GM21381 (cell line): ENCODE measurements at regions not wholly inside any gene's neighbourhood (a gene's known extent, or its start where the extent isn't known, plus 50 kb on each side); places are given as distances from the start of the nearest gene placed in this dataset.

Source experiments
- ATAC-seq: cut with Tn5 transposase; IDR thresholded peaks from one replicate; pipeline ENCODE4 v1.9.1; 2021; ENCODE audit warnings: mild to moderate bottlenecking, moderate library complexity; ENCODE audit not compliant: unreplicated experiment

DNA sequence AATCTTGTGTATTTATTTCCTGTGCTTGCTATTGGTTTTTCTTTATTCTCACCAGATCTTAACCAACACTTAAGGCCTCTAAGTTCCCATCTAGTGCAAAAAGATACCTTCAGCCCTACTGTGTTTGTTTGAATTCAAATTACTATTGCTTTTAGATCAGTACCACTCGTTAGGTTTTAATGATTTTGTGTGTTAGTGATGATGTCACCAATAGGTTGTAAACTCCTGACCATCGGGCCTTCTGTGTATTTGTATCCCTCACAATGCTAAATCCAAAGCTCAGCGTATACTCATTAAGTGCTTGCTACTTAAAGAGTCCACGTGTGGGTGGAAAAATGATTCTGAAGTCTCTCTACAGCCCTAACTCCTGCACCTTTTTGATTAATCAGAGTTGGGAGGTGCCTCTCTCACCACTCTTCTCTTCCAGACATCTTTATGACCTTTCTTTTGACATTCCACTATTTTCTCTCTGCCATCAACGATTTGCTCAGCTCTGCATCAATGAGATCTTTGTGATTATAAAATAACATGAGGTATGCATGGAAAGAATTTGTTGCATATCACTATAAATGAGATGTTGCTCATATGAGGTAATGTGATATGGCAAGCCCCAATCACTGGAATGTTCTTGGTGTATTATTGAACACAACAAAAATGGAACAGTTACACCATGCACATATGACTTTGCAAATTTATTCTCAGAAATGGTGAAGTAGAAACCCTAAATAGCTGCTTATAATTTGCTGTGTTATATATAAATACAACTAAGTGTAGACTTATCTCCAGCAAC, 55.1 kb upstream of the LAMA2 start:
- no peak for ATAC-seq

DNA sequence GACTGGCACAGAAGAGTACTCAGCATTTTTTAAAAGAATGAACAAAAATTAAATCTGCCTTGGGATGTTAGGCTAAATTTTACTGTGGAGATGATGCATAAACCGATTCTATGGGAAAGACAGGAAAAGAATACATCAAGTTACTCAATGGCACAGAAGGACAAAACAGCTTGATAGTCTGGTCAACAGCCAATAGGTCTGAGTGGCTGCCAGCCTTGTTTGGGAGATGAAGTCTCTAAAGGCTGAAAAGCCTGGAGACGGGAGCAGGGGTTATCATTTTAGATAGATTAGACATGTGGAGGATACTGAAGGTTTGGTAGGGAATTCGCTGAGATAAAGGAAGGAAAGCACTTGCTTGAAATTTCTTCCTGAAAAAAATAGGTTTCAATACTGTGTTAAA, 56.3 kb upstream of the LAMA2 start:
- ATAC-seq, result no peak

DNA sequence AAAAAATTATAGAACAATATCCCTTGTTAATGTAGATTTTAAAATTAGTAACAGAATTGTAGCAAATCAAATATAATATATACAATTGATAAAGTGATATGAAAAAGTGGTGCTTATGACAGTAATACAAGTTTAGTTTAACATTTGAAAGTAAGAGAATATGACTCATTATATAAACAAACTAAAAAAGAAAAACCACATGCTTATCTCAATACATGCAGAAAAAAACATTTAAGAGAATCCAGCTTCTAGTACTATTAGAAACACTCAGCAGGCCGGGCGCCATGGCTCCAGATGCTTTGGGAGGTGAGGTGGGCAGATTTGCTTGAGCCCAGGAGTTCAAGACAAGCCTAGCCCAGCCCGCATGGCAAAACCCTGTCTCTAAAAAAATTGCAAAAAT, 60.7 kb upstream of the LAMA2 start:
- no peak for ATAC-seq

DNA sequence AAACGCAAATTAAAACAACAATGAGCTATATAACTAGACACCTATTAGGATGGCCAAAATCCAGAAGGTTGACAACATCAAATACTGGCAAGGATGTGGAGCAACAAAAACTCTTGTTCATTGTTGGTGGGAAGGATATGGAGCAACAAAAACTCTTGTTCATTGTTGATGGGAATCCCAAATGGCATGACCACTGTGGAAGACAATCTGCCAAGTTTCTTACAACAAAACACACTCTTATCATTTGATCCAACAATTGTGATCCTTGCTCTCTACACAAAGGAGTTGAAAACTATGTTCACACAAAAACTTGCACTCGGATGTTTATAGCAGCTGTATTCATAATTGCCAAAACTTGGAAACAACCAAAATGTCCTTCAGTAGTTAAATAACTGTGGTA, 61.8 kb upstream of the LAMA2 start:
- ATAC-seq, result no peak

DNA sequence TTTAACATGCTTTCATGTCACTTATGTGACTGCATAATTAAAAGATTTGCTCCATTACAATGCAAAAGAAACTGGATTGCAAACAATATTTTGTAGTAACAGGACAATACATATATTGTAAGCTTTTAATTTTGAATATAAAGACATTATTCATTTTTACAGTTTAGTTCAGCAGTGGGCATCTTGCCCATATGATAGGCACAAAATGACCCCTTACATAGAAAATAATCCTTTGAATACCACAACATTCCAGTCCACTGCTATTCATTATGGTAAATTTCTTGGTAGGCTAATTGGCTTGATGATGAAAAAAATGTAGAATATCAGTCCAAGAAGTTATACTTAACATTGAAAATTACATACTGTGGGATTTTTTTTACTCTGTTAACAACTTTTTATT, 74.1 kb upstream of the LAMA2 start:
- ATAC-seq, result no peak

DNA sequence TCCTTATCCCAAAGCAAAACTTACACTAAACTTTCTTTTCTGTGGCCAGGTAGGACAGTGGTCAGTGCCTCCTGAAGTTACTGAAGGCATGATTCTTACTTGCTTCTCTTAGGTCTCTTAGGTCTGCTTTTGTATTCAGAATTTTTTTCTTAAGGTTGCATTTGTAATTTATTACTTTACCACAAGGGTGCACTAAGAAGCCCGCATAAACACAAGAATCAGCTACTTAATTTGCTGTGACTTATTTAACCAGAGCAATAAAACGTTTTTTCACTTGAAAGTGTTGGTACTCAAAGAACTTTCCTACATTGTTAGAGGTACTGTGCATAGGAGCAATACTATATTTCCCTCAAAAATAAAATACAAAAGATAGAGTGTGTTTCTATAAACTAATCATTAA, 75.4 kb upstream of the LAMA2 start:
- no peak for ATAC-seq

DNA sequence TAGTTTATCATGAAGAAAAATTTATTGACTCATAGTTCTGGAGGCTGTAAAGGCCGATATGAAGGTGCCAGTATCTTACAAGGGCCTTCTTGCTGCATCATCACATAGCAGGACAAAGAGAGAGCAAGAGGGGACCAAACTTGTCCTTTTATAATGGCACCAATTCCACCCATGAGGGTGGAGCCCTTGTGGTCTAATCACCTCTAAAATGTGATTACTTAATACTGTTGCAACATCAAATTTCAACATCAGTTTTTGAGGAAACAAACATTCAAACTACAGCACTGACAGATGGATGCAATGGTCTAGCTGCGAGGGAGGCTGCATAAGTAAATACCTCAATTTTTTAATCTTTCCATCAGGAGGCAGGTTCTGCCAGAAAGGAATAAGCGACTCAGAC, 76.7 kb upstream of the LAMA2 start:
- ATAC-seq, result no peak

DNA sequence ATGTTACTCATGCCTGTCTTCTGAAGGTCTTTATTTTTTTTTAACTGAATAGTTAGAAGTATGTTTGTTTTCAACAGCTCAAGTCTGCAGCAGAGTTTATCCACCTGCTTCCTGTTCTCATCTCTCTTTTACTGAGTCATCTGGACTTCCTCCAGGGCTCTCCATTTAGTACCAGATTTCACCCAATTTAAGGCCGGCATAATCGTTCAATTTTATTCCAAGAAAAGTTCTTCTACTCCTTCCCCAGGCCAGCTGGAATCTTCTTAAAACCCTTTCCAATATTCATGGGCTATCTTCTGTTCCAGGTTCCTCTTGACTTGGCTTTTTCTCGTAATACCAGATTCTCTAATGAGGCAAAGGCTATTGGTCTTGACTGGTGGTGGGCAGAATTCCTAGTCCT, 79.0 kb upstream of the LAMA2 start:
- ATAC-seq, result no peak

DNA sequence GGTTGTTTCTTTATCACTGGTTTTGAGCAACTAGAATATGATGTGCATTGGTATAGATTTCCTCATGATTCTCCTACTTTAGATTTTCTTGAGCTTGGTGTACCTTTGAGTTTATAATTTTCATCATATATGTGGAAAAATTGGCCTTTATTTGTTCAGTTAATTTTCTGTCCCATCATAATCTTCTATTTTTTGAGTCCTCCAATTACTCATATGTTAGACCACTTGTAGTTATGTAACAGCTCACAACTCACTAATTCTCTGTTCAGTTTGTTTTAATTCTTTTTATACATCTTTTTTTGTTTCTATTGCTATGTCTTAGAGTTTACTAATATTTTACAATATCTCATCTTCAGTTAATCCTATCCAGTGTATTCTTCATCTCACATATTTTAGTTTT, 81.3 kb upstream of the LAMA2 start:
- no peak for ATAC-seq

DNA sequence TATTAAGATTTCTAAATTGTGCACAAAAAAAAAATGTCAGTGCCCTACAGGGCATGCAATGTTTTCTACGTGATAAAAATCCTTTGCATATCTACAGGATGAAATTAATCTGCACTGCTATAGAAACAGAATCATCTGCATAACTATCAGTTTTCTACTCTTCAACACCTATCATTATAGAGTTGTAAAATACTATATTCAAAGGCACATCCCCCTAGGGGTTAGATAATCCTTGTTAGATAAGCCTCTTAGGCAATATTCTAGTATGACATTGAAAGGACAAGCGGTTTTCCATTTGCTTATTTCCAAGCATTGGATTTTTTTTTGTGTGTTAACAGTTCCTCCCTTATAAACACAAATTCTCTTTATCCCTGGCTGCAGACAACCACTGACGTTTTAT, 98.7 kb upstream of the LAMA2 start:
- no peak for ATAC-seq

DNA sequence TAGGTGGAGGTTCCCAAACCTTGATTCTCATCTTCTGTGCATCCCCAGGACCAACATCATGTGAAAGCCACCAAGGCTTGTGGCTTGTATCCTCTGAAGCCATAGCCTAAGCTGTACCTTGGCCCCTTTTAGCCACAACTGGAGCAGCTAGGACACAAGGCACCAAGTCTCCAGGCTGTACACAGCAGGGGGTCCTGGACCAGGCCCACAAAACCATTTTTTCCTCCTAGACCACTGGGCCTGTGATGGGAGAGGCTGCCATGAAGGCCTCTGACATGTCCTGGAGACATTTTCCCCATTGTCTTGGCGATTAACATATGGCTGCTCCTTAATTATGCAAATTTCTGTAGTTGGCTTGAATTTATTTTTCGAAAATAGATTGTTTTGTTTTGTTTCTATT, 114.8 kb upstream of the LAMA2 start:
- no peak for ATAC-seq

DNA sequence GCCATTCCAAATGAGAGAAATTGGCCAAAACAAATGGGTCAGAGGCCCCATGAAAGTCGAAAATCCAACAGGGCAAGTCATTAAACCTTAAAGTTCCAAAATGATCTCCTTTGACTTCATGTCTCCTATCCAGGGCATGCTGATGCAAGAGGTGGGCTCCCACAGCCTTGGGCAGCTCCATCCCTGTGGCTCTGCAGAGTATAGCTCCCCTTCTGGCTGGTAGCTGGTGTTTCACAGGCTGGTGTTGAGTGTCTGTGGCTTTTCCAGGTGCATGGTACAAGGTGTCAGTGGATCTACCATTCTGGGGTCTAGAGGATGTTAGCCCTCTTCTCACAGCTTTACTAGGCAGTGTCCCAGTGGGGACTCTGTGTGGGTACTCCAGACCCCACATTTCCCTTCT, 115.2 kb upstream of the LAMA2 start:
- no peak for ATAC-seq

DNA sequence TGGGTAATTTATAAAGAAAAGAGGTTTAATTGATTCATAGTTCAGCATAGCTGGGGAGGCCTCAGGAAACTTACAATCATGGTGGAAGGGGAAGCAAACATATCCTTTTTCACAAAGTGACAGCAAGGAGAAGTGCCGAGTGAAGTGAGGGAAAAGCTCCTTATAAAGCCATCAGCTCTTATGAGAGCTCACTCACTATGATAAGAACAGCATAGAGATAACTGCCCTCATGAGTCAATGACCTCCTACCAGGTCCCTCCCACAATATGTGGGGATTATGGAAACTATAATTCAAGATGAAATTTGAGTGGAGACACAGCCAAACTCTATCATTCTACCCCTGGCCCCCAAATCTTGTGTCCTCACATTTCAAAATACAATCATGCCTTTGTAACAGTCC, 115.8 kb upstream of the LAMA2 start:
- ATAC-seq, result no peak

DNA sequence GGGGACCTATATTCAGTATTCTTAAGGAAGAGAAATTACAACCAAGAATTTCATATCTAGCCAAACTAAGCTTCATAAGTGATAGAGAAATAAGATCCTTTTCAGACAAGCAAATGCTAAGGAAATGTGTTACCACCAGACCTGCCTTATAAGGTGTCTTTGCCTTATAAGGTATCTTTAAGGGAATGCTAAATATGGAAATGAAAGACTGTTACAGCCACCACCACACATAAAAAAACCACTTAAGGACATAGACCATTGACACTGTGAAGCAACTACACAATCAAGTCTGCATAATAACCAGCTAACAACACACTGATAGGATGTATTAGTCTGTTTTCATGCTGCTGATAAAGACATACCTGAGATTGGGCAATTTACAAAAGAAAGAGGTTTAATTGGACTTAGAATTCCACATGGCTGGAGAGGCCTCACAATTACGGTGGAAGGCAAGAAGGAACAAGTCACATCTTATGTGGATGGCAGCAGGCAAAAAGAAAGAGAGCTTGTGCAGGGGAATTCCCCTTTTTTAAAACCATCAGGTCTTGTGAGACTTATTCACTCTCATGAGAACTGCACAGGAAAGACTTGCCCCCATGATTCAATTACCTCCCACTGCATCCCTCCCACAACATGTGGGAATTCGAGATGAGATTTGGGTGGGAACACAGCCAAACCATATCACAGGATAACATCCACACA, 119.2 kb upstream of the LAMA2 start:
- ATAC-seq, result no peak

DNA sequence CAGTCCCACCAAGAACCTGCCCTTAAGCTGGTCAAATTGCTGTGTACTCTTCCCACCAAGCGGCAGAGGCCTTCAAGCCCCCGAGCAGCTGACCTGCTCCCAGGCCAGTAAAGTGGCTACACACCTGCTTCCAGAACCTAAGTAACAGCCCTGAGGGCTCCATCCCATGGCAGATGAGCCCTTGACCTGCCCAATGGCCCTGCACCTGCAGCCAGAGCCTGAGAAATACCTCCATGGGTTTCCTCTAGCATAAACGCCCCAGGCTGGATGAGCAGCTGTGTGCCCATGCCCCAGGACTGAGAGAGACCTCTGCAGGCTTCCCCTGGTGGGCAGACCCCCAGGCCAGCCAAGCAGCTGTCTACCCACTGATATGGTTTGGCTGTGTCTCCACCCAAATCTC, 123.0 kb upstream of the LAMA2 start:
- no peak for ATAC-seq

DNA sequence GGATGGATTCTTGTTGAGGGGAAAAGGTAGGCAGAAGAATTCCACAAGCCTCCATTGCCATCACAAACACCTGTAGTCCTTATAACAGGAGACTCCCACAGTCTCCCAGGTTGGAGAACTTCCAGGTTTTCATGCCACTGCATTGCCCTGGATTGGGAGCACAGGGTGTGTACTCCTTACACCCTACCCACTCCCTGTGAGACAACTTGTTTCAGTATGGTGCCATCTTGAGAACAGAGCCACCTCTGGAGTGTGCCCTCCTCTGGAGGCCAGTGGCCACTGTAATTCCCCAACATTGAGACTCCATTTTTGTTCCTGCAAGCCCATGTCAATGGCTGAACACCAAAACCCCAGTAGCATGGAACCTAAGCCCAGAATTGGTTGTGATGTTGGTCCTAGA, 123.5 kb upstream of the LAMA2 start:
- no peak for ATAC-seq

DNA sequence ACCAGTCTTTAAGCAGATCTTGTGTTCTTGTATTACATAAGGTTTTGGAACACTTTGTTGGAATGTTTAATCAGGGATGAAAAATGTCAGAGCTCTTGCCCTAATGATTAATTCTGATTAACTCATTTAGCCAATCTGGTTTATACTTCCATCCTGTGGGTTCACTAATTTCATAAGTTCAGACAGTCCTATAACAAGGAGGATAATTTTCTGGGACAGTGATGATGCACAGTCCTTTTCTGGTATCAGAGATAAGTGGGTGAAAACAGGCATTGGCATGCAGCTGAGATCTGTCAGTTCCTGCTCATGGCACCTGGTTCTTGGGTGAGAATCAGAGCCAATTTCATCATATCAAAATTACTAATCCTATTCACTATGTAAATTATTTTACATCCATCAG, 125.0 kb upstream of the LAMA2 start:
- ATAC-seq, result no peak

DNA sequence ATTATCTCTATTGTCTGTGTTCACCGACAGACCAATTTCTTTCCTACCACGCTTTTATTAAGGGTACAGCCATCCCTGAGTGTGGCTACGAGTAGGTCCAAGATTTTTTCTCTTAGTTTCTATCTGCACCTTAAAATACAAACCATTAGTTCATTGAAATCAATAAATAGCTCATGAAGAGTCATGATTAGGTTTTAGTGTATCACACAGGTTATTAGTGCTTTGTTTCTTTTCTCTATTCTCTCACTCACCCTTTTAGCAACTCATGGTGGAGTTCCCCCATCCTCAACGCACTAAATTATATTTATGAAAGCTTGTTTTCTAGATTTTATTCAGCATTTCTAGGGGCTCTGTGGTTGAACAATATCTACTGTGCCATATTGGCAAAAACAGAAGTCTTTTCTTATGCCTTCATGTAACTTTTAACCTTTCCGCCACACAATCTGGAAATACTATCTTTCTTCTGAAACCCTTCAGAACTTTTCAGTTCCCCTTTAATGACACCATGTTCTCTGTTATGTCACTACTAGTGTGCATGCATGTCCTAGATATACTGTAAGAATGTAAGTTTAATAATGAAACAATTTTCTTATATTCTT, 128.2 kb upstream of the LAMA2 start:
- ATAC-seq, result peak; percentile 97

DNA sequence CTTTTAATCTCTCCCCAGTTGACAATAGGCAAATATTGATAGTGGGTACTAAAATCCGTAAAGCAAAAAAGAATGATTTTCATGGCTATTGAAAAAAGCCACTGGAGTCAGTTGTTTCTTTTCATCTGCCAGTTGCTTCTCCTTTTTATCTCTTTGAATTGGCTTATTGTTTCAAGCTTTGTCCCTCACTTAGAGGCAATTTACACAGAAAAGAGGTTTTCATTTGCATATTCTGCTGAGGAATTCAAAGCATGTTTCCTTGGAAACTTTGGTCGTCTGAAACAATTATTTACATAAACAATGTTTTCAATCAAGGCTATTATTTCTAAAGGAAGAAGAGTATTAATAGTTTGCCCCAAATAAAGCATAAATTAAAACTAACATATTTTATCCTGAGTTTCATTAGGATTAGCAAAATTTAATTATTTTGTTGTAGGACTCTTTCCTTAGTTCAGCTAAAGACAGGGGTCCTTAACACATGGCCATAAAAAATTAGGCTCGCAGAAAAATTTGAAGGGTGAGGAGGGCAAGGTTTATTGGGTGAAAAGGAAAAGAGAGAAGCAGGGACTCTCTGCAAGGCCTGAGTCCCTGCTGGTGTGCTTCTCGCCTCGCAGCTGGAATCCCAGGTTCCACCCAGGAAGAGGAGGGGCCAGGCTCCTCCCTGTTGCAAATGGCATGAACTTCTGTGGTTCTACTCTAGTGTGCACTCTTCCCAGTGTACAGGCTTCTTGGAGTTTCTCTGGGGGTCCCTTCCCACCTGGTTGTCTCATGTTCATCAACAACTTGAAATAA, 138.8 kb upstream of the LAMA2 start:
- ATAC-seq, result no peak

DNA sequence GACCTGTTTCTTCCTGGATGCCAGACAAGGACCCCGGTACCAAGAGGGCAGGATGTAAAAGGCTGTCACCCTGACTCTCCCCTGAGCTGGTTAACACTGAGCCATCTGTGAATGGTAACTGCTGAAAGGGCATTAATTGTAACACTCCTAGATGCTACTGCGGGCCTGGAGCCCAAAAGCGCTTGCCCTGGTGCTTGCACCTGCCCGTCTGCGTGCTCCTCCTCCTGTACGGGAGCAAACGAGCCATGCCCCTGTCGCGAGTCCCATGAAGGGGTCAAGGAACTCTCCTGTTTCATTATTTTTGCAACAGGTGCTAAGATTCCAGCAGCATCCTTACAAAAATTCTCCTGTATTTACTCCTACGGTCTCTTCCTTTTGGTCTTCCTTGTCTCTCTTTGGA, 140.0 kb upstream of the LAMA2 start:
- no peak for ATAC-seq

DNA sequence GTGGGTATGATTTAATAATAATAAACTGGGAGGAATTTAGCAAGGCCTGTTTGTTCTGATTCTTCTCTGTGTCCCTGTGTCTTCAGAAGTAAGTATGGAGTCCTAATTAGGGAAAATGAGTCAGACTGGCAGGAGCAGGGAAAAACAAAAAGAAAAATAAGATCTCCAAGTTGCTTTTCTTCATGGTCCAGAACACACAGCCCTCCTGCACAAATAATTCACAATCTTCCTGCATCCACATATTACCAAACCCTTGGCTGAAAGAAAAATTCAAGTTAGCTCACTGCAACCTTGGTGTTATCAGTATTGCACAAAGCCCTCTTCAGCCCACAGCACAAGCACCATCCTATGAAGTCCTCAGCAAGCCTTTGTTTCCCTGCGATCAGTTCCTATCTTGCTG, 142.0 kb upstream of the LAMA2 start:
- ATAC-seq, result no peak

DNA sequence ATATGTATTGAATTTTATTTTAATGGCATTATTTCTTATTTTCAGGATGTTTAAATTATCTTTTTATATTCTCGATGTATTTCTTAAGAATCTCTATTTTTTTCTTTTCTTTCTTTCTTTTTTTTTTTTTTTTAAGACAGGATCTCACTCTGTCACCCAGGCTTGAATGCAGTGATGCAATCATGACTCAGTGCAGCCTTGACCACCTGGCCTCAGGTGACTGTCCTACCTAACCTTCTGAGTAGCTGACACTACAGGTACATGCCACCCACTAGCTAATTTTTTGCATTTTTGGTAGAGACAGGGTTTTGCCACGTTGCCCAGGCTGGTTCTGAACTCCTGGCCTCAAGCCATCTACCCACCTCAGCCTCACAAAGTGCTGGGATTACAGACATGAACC, 143.8 kb upstream of the LAMA2 start:
- no peak for ATAC-seq
